DMS53 (cell line): ENCODE measurements at regions not wholly inside any gene's neighbourhood (a gene's known extent, or its start where the extent isn't known, plus 50 kb on each side); places are given as distances from the start of the nearest gene placed in this dataset.

ENCODE experiments used
- DNase-seq: peaks from one replicate; lab custom pipeline; 2025; lab: John Stamatoyannopoulos, UW

GRCh38 chr16:65212791-65213190 is 90.9 kb upstream of the CDH11 start:
- DNase-seq = no peak

- no peak for DNase-seq
These were observed 90.4 kb upstream of the CDH11 start for GRCh38 chr16:65212240-65212639.

GRCh38 chr16:65202461-65202860 is 80.6 kb upstream of the CDH11 start:
- no peak for DNase-seq

GRCh38 chr16:65201511-65201910 is 79.6 kb upstream of the CDH11 start:
- no peak for DNase-seq

GRCh38 chr16:65200857-65201256 is 79.0 kb upstream of the CDH11 start:
- no peak for DNase-seq

- no peak for DNase-seq
These were observed 78.4 kb upstream of the CDH11 start for GRCh38 chr16:65200156-65200773.

GRCh38 chr16:65196420-65197075 is 74.7 kb upstream of the CDH11 start:
- DNase-seq = no peak

GRCh38 chr16:65195998-65196397 is 74.1 kb upstream of the CDH11 start:
- no peak for DNase-seq

GRCh38 chr16:65185241-65185778 is 63.4 kb upstream of the CDH11 start:
- DNase-seq = no peak

- DNase-seq = no peak
These were observed 59.3 kb upstream of the CDH11 start for GRCh38 chr16:65181071-65181561.

GRCh38 chr16:65178151-65178550 is 56.3 kb upstream of the CDH11 start:
- DNase-seq = no peak

- no peak for DNase-seq
These were observed 54.7 kb upstream of the CDH11 start for GRCh38 chr16:65176603-65177002.

GRCh38 chr16:65172356-65172755 is 50.5 kb upstream of the CDH11 start:
- DNase-seq = no peak
